Body of pancreas (tissue), 4 donors: ENCODE measurements at regions not wholly inside any gene's neighbourhood (a gene's known extent, or its start where the extent isn't known, plus 50 kb on each side); places are given as distances from the start of the nearest gene placed in this dataset.

Experiments
- CTCF ChIP-seq, 7 experiments: fragments of 450-650 bp in 4 of 7; fragments of 200-600 bp in 3 of 7; sonication (generic) in 3 of 7; IDR thresholded peaks; one replicate each; pipeline ENCODE4 v1.5.1; 2016 to 2019; ENCODE audit warnings: antibody characterized with exemption in 7 of 7
- POLR2A ChIP-seq, 3 donors: fragments of 450-650 bp; IDR thresholded peaks; one replicate each; pipeline ENCODE4 v1.6.1; 2016; ENCODE audit warnings: antibody characterized with exemption in 3 of 3, mild to moderate bottlenecking in 2 of 3

- TF ChIP-seq CTCF (IDR thresholded peaks at IDR 0.05) (no peak), POLR2A (IDR thresholded peaks at IDR 0.05) (no peak)
Observed at GRCh38 chr2:192591617-192592016, 396.9 kb upstream of the TMEFF2 start.
